Spleen (tissue), 7 donors: ENCODE measurements at regions not wholly inside any gene's neighbourhood (a gene's known extent, or its start where the extent isn't known, plus 50 kb on each side); places are given as distances from the start of the nearest gene placed in this dataset.

Experiments used
- POLR2AphosphoS5 ChIP-seq, 3 donors: sonication (generic); formaldehyde crosslinking; IDR thresholded peaks; one replicate each; pipeline ENCODE4 v1.5.1; 2017; ENCODE audit warnings: antibody characterized with exemption in 3 of 3
- TF ChIP-seq, protein P1 (sequence below), 11 experiments: fragments of 200-600 bp in 7 of 11; fragments of 450-650 bp in 4 of 11; sonication (generic) in 4 of 11; IDR thresholded peaks in 8 of 11; conservative IDR thresholded peaks in 3 of 11; 1 replicate in 7 of 11; 2 replicates in 4 of 11; pipeline versions ENCODE4 v1.4.0 to v1.8.0; 2016 to 2021; ENCODE audit warnings: antibody characterized with exemption in 11 of 11, inconsistent platforms in 4 of 11, mild to moderate bottlenecking in 1 of 11
- donor health status: DM: no; HTN: no; CAD: no; lungs with moderate emphysema.
- donor health status: DM: no; HTN: no; CAD: no.
- donor health status: DM: no; HTN: no; CAD: no.

DNA sequence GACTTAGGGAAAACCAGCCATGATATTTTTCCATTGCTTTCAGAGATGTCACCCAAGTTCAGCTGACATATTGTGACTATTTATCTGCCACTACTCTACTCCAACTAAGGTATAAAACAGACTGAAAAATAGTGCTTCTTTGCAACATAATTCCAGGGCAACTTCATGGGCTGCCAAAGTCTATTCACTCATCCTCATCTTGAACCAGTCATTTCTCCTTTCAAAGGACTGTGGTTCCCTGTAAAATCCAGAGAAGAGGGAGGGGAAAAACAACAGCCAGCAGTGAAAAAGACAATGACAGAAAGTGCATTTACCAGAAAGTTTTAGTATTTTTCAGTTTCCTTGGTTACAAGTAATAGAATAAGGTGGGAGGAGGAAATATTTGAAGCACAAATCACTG is 191.1 kb downstream of the EFHB start:
- TF ChIP-seq POLR2AphosphoS5 (IDR thresholded peaks at IDR 0.05), result no peak
- TF ChIP-seq, protein P1, sequence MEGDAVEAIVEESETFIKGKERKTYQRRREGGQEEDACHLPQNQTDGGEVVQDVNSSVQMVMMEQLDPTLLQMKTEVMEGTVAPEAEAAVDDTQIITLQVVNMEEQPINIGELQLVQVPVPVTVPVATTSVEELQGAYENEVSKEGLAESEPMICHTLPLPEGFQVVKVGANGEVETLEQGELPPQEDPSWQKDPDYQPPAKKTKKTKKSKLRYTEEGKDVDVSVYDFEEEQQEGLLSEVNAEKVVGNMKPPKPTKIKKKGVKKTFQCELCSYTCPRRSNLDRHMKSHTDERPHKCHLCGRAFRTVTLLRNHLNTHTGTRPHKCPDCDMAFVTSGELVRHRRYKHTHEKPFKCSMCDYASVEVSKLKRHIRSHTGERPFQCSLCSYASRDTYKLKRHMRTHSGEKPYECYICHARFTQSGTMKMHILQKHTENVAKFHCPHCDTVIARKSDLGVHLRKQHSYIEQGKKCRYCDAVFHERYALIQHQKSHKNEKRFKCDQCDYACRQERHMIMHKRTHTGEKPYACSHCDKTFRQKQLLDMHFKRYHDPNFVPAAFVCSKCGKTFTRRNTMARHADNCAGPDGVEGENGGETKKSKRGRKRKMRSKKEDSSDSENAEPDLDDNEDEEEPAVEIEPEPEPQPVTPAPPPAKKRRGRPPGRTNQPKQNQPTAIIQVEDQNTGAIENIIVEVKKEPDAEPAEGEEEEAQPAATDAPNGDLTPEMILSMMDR (IDR thresholded peaks at IDR 0.05 in 8 of 11, conservative IDR thresholded peaks at IDR 0.05 in 3 of 11), result no peak
